Small intestine (tissue), 7 donors: ENCODE measurements at regions not wholly inside any gene's neighbourhood (a gene's known extent, or its start where the extent isn't known, plus 50 kb on each side); places are given as distances from the start of the nearest gene placed in this dataset.

Source experiments
- DNase-seq, 2 donors: peaks; one replicate each; pipeline versions ENCODE4 v3.0.0 to v3.0.0-alpha.2; 2013
- FAIRE-seq: peaks from 2 replicates; lab custom pipeline; 2012; peaks lifted over from hg19 to GRCh38; lab: Jason Lieb, UNC
- H3K27ac ChIP-seq, 3 donors: one replicate each; pipeline ENCODE4 v1.5.1; 2013; ENCODE audit warnings: low read length in 2 of 3, mild to moderate bottlenecking in 2 of 3, control low read depth in 1 of 3, inconsistent platforms in 1 of 3, low read depth in 1 of 3, moderate library complexity in 1 of 3
- H3K27me3 ChIP-seq, 3 donors: one replicate each; pipeline ENCODE4 v1.6.1; 2013; ENCODE audit warnings: low read length in 3 of 3, inconsistent platforms in 1 of 3; ENCODE audit not compliant: control insufficient read depth in 3 of 3, insufficient read depth in 3 of 3
- H3K36me3 ChIP-seq, 3 donors: one replicate each; pipeline ENCODE4 v1.6.1; 2013; ENCODE audit warnings: low read length in 3 of 3, inconsistent platforms in 1 of 3, low read depth in 1 of 3, mild to moderate bottlenecking in 1 of 3, moderate library complexity in 1 of 3; ENCODE audit not compliant: control insufficient read depth in 3 of 3, insufficient read depth in 2 of 3
- H3K4me1 ChIP-seq, 3 donors: one replicate each; pipeline ENCODE4 v1.6.1; 2013; ENCODE audit warnings: low read length in 2 of 3, inconsistent platforms in 1 of 3, low read depth in 1 of 3, mild to moderate bottlenecking in 1 of 3, moderate library complexity in 1 of 3; ENCODE audit not compliant: control insufficient read depth in 3 of 3, insufficient read depth in 2 of 3
- H3K4me3 ChIP-seq, 3 donors: one replicate each; pipeline ENCODE4 v1.5.1; 2013; ENCODE audit warnings: low read length in 3 of 3, control low read depth in 1 of 3, inconsistent platforms in 1 of 3, low read depth in 1 of 3, mild to moderate bottlenecking in 1 of 3, moderate library complexity in 1 of 3
- H3K9me3 ChIP-seq, 2 donors: one replicate each; pipeline ENCODE4 v1.6.1; 2013; ENCODE audit warnings: low read depth in 1 of 2, low read length in 1 of 2; ENCODE audit not compliant: control insufficient read depth in 2 of 2, insufficient read depth in 1 of 2
- WGBS, 3 donors: extraction: QIAGEN DNeasy Blood & Tissue Kit; methylation state at CpG; one replicate each; pipeline ENCODE4 v1.1.7; 2013; 5-methylcytosine and 5-hydroxymethylcytosine counted together
- donor health status: healthy with polysubstance abuse.
- donor health status: control.
- donor health status: control.
- donor health status: Bipolar disorder and iron deficiency.
- donor health status: healthy.

DNA sequence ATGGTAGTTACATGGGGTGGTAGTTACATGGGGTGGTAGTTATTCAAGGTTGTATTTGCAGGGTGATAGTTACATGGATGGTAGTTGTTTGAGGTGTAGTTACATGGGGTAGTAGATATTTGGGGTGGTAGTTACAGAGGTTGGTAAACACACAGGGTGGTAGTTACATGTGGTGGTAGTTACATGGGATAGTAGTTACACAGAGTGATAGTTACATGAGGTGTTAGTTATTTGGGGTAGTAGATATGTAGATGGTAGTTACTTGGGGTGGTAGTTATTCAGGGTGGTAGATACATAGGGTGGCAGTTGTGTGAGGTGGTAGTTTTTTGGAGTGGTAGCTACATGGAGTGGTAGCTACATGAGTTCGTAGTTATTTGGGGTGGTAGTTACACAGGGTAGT, 221.3 kb upstream of the CST7 start:
- FAIRE-seq = no peak
- no peak overlapping the region for H3K27ac ChIP-seq
- H3K27me3 ChIP-seq = peaks cover 0 to 2% (median 0%) of the 10 kb centered on the region in 3 donors
- no peaks in the 10 kb centered on the region for H3K36me3 ChIP-seq
- WGBS, 3 donors = 84 to 95% (median 92%) methylated on average over 1 of the region's 1 CpG
- no peak for DNase-seq
- no peak overlapping the region for H3K4me3 ChIP-seq
- no peaks in the 10 kb centered on the region for H3K9me3 ChIP-seq
- H3K4me1 ChIP-seq = no peaks in the 10 kb centered on the region

DNA sequence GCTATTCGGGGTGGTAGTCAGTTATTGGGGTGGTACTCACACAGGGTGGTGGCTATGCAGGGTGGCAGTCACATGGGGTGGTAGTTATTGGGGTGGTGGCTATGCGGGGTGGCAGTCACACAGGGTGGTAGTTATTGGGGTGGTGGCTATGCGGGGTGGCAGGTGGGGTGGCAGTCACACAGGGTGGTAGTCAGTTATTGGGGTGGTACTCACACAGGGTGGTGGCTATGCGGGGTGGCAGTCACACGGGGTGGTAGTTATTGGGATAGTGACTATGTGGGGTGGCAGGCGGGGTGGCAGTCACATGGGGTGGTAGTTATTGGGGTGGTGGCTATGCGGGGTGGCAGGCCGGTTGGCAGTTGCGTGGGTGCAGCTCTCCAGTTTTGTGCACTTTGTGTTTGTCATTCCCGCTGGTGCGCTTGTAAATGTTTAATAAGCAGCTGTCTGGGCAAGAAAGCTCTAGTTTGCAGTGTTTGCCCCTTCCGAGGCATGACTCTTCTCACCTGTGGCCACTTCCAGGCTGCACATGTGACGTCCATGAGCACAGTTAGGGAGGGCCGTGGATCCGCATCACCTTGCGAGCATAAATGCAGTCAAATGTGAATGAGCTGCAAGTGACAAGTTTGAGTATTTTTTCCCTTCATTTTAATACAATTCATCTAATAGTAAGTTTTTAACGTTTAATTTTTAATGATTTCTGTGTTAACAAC, 219.0 kb upstream of the CST7 start:
- H3K4me1 ChIP-seq = no peaks in the 10 kb centered on the region
- WGBS, 3 donors = 87 to 92% (median 88%) methylated on average over 17 of the region's 17 CpGs
- DNase-seq = no peak
- H3K9me3 ChIP-seq = no peaks in the 10 kb centered on the region
- FAIRE-seq = no peak
- H3K27me3 ChIP-seq = no peaks in the 10 kb centered on the region
- H3K36me3 ChIP-seq = no peaks in the 10 kb centered on the region
- H3K4me3 ChIP-seq = no peak overlapping the region
- H3K27ac ChIP-seq = no peak overlapping the region

DNA sequence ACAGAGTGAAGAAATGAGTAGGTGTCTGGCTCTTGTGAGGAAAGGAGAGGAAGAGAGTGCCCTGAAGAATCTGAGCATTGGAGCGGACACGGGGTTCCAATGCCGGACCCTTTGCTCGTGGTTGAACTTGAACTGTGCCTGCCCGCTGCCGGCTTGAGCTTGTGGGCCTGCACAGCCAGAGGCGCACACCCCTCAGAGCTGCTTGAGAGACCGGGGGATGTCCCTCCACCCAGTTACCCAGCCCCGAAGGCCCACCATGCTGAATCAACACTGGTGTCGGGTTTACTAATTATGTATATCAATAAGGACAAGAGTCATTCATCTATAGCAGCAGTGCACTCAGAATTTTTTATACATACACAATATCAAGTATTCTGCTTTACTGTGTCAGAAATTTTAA, 218.3 kb upstream of the CST7 start:
- WGBS, 3 donors = 89 to 91% (median 90%) methylated on average over 10 of the region's 10 CpGs
- H3K4me3 ChIP-seq = no peak overlapping the region
- H3K36me3 ChIP-seq = no peaks in the 10 kb centered on the region
- no peaks in the 10 kb centered on the region for H3K4me1 ChIP-seq
- H3K27me3 ChIP-seq = no peaks in the 10 kb centered on the region
- FAIRE-seq (no peak), DNase-seq (no peak)
- H3K9me3 ChIP-seq = no peaks in the 10 kb centered on the region
- H3K27ac ChIP-seq = no peak overlapping the region

DNA sequence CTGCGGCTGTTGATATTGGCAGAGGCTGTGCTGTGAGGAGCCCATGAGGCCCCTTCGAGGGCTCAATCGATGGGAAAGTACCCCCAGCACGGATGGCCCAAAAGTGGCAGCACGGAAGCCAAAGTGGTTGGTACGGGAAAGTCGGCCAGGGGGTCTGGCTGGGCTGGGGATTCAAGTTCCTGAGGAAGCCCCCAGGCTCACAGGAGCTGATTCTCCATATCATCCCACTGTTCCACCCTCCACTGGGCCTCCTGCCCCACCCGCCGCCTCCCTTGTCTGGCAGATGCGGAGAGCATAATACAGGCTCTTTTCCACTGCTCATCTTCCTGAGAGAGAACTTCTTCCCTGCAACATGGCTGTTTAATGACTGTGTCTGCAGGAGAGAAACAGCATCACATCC, 217.8 kb upstream of the CST7 start:
- WGBS, 3 donors = 82 to 83% (median 82%) methylated on average over 9 to 10 of the region's 10 CpGs
- H3K27me3 ChIP-seq = no peaks in the 10 kb centered on the region
- no peaks in the 10 kb centered on the region for H3K9me3 ChIP-seq
- no peak for DNase-seq
- FAIRE-seq = no peak
- H3K36me3 ChIP-seq = no peaks in the 10 kb centered on the region
- no peak overlapping the region for H3K27ac ChIP-seq
- H3K4me1 ChIP-seq = no peaks in the 10 kb centered on the region
- no peak overlapping the region for H3K4me3 ChIP-seq

DNA sequence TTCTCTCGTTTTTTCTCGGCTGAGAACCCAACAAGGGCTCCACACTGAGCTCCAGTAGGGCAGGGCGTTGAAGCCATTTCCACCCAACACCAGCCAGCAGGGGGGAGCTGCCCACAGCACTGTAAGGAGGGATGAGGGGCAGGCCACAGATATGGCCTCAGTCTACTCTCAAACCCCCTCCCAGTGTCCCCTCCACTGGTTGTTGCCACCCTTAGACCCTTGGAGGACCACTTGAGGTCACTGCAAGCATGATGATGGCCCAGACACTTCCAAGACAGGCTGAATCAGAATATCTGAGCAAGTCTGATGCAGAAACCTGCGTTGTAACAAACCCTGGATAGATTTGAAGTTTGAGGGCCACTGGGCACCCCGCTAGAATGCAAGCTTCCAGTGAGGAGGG, 217.0 kb upstream of the CST7 start:
- no peaks in the 10 kb centered on the region for H3K27me3 ChIP-seq
- no peaks in the 10 kb centered on the region for H3K4me1 ChIP-seq
- FAIRE-seq = no peak
- H3K27ac ChIP-seq = no peak overlapping the region
- 59 to 81% (median 76%) methylated on average over 5 of the region's 5 CpGs for WGBS, 3 donors
- no peaks in the 10 kb centered on the region for H3K9me3 ChIP-seq
- no peak for DNase-seq
- H3K4me3 ChIP-seq = no peak overlapping the region
- H3K36me3 ChIP-seq = no peaks in the 10 kb centered on the region

DNA sequence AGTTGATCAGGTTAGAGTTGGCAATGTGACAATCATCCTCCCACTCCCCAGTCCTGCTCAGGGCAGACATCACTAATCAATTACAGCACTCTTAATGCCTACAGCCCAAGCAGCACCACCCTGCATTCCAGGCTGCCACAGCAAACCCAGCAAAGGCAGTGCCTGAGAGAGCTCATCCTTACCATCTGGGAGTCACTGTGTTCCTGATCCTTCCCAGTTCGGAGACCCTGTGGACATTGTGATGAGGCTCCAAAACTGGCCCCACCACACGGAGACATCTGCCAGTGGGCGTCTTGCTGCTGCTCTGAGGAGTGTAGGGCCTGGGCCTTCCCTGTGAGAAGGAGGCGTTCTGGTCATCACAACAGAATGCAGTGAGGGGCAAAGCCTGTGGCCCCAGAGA, 216.5 kb upstream of the CST7 start:
- no peak for FAIRE-seq
- 80 to 85% (median 83%) methylated on average over 4 of the region's 4 CpGs for WGBS, 3 donors
- H3K4me3 ChIP-seq = no peak overlapping the region
- H3K27me3 ChIP-seq = no peaks in the 10 kb centered on the region
- no peak overlapping the region for H3K27ac ChIP-seq
- no peaks in the 10 kb centered on the region for H3K36me3 ChIP-seq
- H3K9me3 ChIP-seq = no peaks in the 10 kb centered on the region
- no peak for DNase-seq
- no peaks in the 10 kb centered on the region for H3K4me1 ChIP-seq

DNA sequence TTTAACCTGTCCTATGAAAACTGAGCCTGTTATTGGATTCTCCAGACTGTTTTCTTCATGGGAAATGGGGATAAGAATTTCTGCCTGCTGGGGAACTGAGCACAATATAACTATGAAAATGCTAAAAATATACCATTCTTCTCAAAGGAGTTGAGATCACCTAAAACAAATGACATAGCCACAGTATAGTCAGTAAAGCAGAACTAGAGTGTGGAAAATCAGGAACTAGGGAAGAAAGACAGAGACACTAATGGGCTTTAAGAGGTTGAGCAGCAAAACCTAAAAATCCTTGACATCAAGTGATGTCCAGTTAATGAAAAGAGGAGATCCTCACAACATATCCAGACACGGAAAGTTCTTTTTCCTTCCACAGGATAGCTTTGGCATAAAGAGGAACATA, 215.7 kb upstream of the CST7 start:
- Histone ChIP-seq H3K27ac (no peak overlapping the region), H3K36me3 (no peaks in the 10 kb centered on the region), H3K4me1 (no peaks in the 10 kb centered on the region), H3K4me3 (no peak overlapping the region), H3K9me3 (no peaks in the 10 kb centered on the region), H3K27me3 (no peaks in the 10 kb centered on the region)
- FAIRE-seq (no peak), DNase-seq (no peak)
- WGBS, 3 donors = 77 to 96% (median 80%) methylated on average over 1 of the region's 1 CpG

DNA sequence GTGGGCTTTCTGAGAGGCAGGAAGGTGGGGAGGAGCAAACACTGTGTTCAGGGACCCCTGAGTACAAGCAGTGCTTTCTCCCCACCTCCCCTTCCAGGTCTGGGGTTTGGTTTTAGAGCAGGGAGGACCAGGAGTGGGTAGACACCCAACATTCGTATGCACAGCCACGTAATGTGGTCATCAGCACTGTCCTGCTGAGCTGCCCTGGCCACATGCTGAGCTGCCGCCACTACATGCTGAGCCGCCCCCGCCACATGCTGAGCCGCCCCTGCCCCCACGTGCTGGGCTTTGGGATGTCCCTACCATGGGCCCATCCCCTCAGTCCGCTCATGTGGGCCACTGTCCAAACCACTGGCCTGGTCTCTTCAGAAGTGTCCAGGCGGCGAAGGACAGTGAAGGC, 214.9 kb upstream of the CST7 start:
- 91 to 92% (median 92%) methylated on average over 10 of the region's 10 CpGs for WGBS, 3 donors
- no peak for FAIRE-seq

DNA sequence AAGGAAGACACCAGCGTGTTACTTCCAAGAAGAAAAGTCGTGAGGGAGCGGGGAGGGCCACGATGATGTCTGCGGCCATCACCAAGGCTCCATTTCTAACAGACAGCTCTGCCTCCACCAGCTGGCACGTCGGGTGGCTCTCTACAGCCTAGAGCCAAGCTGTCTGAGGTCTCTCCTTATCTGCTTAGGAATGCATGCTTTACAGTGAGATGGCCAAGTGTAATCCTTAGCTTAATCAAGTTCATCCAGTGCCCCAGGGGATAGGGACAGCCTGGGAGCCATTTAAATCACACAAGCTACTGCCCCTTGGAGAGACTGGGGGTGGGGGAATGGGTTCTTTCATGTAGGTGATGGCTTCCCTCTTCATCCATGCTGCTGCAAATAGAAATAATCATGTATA, 213.8 kb upstream of the CST7 start:
- FAIRE-seq (no peak), DNase-seq (no peak)
- no peak overlapping the region for H3K27ac ChIP-seq
- H3K27me3 ChIP-seq = no peaks in the 10 kb centered on the region
- no peaks in the 10 kb centered on the region for H3K36me3 ChIP-seq
- H3K9me3 ChIP-seq = no peaks in the 10 kb centered on the region
- 69 to 81% (median 74%) methylated on average over 7 of the region's 7 CpGs for WGBS, 3 donors
- H3K4me1 ChIP-seq = no peaks in the 10 kb centered on the region
- H3K4me3 ChIP-seq = no peak overlapping the region

More for the DNA sequence above, 214.9 kb upstream of the CST7 start:
- DNase-seq = no peak
- Histone ChIP-seq H3K27ac (no peak overlapping the region), H3K4me3 (no peak overlapping the region), H3K36me3 (no peaks in the 10 kb centered on the region), H3K4me1 (no peaks in the 10 kb centered on the region), H3K27me3 (no peaks in the 10 kb centered on the region), H3K9me3 (no peaks in the 10 kb centered on the region)
